B cell (primary cell): ENCODE measurements at regions not wholly inside any gene's neighbourhood (a gene's known extent, or its start where the extent isn't known, plus 50 kb on each side); places are given as distances from the start of the nearest gene placed in this dataset.

Experiments used
- EZH2 ChIP-seq: IDR thresholded peaks from 2 replicates; pipeline ENCODE4 v1.6.1; 2012; ENCODE audit warnings: borderline replicate concordance, low read depth, mild to moderate bottlenecking, moderate library complexity, low read length; ENCODE audit not compliant: insufficient read depth, poor library complexity, severe bottlenecking
- TF ChIP-seq, protein P1 (sequence below): fragments of 200-600 bp; IDR thresholded peaks from one replicate; pipeline ENCODE4 v1.8.0; 2022; ENCODE audit warnings: antibody characterized with exemption, mild to moderate bottlenecking

DNA sequence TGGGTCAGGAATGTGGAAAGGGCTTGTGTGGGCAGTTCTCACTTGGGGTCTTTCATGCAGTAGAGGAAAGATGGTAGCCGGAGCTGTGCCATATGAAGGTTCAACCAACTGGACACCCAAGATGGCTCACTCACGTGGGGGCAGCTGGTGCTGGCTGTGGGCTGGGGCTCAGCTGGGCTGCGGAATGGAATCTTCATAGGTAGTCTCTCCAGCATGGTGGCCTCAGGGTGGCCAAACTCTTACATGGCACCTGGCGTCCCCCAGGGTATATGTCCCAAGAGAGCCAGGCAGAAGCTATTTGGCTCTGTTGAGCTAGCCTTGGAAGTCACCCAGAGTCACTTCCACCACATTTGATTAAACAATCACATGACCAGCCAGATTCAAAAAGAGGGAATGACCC lies 163.1 kb upstream of the KLHL29 start:
- TF ChIP-seq, protein P1, sequence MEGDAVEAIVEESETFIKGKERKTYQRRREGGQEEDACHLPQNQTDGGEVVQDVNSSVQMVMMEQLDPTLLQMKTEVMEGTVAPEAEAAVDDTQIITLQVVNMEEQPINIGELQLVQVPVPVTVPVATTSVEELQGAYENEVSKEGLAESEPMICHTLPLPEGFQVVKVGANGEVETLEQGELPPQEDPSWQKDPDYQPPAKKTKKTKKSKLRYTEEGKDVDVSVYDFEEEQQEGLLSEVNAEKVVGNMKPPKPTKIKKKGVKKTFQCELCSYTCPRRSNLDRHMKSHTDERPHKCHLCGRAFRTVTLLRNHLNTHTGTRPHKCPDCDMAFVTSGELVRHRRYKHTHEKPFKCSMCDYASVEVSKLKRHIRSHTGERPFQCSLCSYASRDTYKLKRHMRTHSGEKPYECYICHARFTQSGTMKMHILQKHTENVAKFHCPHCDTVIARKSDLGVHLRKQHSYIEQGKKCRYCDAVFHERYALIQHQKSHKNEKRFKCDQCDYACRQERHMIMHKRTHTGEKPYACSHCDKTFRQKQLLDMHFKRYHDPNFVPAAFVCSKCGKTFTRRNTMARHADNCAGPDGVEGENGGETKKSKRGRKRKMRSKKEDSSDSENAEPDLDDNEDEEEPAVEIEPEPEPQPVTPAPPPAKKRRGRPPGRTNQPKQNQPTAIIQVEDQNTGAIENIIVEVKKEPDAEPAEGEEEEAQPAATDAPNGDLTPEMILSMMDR: no peak
- no peak for TF ChIP-seq EZH2
